NCI-H446 (cell line): ENCODE measurements at regions not wholly inside any gene's neighbourhood (a gene's known extent, or its start where the extent isn't known, plus 50 kb on each side); places are given as distances from the start of the nearest gene placed in this dataset.

Experiments used
- DNase-seq, 2 experiments: peaks; one replicate each; lab custom pipeline; 2025; lab: John Stamatoyannopoulos, UW

- no peak for DNase-seq
These were observed 86.7 kb upstream of the TTC34 start for GRCh38 chr1:2887941-2888855.

- DNase-seq: no peak
These were observed 88.8 kb upstream of the TTC34 start for GRCh38 chr1:2890221-2890850.

GRCh38 chr1:2891923-2892448, 90.5 kb upstream of the TTC34 start:
- DNase-seq: no peak

DNA sequence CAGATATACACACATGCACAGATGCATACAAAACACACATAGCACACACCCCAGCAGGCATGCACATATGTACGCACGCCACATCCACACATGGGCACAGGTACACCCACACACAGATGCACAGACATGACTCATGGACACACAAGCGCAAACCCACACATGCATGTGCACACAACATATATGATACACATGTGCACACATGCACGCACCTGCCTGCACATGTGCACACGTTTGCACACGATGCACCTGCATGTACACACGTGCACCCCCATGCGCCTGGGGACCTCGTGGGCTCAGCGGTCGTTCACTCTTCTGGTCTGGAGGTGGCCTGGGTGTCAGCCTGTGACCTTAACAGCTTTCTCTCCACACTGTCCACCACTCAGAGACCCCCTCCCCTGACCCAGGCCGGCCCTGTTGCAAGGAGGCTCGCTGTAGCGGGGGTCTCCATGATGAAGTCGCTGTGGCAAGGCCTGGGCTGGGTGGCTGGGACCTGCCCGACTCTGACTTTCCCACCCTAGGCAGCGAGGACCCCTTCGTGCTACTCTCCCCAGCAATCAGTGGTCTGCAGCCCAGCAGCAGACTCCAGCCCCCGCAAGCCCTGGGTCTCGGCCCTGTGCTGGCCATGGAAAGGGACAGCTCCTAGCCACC, 92.1 kb upstream of the TTC34 start:
- DNase-seq: no peak

DNA sequence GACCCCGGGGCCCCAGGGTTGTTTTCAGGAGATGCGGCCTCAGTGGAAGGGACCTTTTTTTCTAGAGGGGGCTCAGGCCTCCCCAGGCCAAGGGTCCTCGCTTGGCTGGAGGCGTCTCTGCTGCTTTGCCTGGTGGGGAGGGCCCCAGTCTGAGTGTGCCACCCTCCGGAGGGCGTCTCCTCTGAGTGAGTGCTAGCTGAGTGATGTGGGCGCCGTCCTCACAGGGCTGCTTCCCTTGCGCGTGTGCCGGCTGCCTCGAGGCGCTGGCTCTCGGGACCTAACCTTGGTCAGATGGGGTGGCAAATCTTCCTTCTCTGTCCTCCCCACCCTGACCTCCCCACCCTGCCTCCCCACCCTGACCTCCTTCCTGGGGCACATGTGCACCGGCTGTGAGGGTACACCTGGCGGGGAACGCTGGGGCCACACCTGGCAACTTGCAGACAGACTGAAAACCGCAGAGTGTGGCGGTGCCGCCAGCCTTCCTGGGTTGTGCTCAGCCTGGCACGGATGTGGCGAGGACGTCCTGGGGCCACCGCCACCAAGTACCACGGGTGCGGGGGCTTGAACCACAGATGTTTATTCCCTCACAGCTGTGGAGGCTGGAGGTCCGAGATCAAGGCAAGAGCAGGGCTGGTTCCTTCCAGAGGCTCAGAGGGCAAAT, 93.0 kb upstream of the TTC34 start:
- no peak for DNase-seq

- no peak for DNase-seq
These were observed 95.3 kb upstream of the TTC34 start for GRCh38 chr1:2896824-2897223.

DNA sequence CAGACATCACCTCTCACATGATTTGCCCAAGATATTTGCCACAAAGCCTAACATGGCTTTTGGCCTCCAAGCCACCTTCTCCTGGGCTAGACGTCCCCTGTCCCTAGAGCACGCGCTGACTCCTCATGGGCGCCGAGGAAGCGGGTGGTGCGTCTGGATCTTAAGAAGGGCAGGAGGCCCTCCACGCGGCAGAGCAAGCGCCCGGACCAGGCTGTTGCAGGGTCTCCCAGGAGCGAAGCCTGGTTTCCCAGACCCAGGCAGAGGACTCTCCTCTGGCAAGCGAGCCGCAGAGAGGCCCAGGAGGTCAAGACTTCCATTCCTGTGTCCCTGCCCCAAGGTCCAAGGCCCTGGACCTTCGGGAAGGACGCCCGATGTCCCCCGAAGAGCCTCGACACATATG, 101.7 kb upstream of the TTC34 start:
- DNase-seq: no peak

- no peak for DNase-seq
These were observed 102.7 kb upstream of the TTC34 start for GRCh38 chr1:2904191-2904590.

DNA sequence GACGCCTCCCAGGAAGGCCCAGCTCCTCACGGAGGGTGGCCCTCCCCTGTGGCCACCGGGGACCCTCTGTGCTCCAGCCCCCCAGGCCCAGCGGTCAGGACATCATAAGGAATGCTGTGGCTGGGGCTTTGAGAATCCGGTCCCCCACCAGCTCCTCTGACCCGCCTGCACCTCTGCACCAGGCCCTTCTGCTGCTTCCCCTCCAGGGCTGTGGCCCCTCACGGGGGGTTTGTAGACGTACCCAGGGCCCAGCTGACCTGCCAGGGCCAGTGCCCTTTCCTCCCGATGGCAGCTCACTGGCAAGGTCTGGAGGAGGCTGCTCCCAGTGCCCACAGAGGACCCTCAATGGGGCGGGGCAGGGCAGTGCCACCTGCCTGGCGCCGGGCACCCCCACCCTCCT, 103.9 kb upstream of the TTC34 start:
- no peak for DNase-seq

- no peak for DNase-seq
These were observed 104.6 kb upstream of the TTC34 start for GRCh38 chr1:2906085-2906484.

DNA sequence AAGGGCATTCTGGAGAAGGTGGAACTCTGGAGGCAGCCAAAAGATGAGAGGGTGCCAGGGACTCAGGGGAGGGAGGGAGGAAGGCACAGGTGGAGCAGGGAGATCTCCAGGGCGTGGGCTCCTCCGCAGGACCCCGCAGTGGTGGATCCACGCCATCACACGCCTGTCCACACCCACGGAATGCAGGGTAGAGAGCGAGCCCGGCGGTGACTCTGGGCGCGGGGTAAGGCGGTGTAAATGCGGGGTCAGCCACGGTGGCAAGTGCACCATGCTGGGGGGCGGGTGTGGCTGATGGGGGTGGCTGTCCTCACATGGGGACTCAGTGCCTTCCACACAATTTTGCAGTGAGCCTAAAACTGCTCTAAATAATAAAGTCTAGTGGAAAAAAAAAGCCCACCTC, 105.1 kb upstream of the TTC34 start:
- no peak for DNase-seq

DNA sequence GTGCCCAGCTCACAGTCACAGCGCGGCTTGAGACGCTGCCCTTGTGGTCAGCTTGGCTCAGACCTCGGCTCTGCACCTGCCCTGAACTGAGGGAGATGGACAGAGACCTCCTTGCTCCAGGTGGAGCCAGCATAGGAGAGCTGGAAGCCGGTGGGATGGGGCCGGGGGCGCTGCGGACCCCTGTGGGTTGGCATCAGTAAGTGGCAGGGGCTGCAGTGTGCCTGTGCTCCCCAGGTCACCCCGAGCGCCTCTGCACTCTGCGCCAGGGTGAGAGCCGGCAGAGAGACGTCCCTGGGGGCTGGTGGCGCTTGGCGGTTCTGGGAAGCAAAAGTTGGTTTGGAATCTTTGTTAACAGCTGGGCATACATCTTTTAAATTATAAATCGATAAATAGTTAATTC, 105.6 kb upstream of the TTC34 start:
- no peak for DNase-seq

GRCh38 chr1:2908081-2908480, 106.6 kb upstream of the TTC34 start:
- no peak for DNase-seq

GRCh38 chr1:2908561-2908960, 107.1 kb upstream of the TTC34 start:
- no peak for DNase-seq

- no peak for DNase-seq
These were observed 108.3 kb upstream of the TTC34 start for GRCh38 chr1:2909797-2910196.

DNA sequence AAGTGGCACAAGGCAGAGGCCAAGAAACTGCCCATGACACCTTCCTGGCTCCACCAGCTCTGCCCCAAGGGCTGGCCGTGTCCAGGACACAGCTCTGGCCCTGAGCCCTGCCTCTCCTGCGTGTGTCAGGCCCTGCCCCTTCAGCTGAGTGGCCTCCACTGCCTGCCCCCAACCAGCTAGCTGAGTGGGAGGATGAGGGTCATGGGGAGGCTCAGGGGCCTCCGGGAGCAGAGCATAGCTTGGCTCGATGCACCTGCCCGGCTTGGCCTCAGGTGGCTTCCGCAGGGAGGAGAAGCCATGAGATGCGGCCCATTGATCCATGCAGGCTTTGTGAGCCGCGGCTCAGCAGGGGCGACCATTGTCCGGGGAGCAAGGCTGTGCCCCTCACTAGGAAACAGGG, 108.7 kb upstream of the TTC34 start:
- DNase-seq: no peak

GRCh38 chr1:2911421-2912178, 109.7 kb upstream of the ACTRT2 start:
- DNase-seq: no peak

DNA sequence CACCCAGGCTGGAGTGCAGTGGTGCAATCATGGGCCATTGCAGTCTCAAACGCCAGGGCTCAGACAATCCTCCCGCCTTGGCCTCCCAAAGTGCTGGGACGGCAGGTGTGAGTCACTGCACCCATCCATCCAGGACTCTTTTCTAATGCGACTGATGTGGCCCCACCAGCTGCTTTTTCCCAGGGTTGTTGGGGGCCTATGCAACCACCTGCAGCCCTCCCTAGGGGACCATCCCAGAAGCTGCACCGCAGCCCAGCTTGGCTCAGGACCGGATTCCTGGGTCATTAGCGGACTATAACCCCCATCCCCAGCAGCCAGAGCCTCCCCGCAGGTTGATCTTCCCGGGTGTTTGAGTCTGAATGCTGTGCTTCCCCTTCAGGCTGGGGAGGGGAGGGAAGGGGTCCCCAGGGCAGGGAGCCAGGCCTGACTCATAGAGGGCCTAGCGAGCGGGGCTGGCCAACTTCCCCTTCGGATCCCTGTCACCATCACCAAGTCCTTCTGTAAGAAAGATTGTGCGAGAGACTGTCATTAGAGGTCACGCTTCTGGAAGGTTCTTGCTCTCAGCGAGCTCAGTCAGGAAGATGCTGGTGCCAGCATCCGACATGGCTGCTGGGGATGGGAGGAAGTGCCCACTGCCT, 108.7 kb upstream of the ACTRT2 start:
- no peak for DNase-seq

GRCh38 chr1:2913091-2913490, 108.2 kb upstream of the ACTRT2 start:
- no peak for DNase-seq

DNA sequence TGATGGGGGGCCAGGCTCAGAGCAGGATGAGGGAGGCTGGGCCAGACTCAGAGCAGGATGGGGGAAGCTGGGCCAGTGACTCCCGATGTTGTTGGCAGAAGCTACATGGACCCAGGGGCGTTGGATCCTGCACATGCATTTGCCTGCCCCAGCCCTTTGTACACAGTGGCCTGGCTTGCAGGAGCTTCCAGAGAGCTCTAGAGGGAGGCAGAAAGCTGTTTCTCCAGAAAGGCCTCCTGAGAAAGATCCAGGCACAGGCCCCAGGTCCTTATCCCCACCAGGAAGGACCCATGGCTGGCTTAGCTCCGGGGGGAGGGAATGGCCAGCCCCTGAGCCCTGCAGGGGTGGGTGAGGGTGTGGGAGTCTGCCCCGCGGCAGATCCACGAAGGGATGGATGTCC, 106.6 kb upstream of the ACTRT2 start:
- DNase-seq: no peak

DNA sequence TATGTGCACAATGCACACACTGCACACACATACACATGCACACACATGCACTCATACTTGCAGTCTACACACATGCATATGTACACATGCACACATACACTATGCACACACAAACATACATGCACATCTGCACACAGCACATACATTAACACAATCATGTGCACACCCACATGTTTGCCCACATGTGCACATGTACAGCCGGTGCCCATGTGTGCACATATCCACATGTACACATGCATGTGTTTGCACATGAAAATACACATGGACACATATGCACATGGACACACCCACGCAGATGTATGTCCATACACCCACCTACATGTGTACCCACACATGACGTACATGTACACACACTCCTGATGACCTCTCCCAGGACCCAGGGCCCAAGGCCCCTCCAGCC, 105.1 kb upstream of the ACTRT2 start:
- no peak for DNase-seq
